ENCODE measurements at regions not wholly inside any gene's neighbourhood (a gene's known extent, or its start where the extent isn't known, plus 50 kb on each side); places are given as distances from the start of the nearest gene placed in this dataset.

DNA sequence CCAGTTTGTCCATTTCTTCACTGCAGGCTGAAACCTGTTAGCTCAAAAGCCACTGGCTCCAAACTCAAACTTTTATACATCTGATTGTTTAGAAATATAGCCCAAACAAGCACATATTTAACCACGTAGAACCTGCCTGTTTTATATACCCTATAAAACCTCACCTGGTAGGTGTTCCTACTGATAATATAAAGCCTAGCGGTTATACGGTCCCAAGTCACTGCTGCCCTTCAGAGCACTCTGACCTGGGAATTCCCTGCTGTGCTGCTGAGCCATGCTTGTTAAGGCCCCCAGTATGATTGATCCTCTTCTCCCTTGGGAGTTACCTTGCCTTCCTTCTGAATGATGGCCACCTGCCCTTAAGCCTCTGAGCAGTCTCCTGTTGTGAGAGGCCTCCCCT, 432.8 kb upstream of the LCORL start:
- TF ChIP-seq, protein P1, sequence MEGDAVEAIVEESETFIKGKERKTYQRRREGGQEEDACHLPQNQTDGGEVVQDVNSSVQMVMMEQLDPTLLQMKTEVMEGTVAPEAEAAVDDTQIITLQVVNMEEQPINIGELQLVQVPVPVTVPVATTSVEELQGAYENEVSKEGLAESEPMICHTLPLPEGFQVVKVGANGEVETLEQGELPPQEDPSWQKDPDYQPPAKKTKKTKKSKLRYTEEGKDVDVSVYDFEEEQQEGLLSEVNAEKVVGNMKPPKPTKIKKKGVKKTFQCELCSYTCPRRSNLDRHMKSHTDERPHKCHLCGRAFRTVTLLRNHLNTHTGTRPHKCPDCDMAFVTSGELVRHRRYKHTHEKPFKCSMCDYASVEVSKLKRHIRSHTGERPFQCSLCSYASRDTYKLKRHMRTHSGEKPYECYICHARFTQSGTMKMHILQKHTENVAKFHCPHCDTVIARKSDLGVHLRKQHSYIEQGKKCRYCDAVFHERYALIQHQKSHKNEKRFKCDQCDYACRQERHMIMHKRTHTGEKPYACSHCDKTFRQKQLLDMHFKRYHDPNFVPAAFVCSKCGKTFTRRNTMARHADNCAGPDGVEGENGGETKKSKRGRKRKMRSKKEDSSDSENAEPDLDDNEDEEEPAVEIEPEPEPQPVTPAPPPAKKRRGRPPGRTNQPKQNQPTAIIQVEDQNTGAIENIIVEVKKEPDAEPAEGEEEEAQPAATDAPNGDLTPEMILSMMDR (IDR thresholded peaks at IDR 0.05): no peak
- no peak for TF ChIP-seq POLR2A (IDR thresholded peaks at IDR 0.05)

Measured in adrenal gland (tissue), 5 donors.